A549 (cell line): ENCODE measurements at regions not wholly inside any gene's neighbourhood (a gene's known extent, or its start where the extent isn't known, plus 50 kb on each side); places are given as distances from the start of the nearest gene placed in this dataset.

Experiments
- ATAC-seq, 2 experiments: fragments of 200-7000 bp in 1 of 2; fragments of >200 bp in 1 of 2; cut with Nextera tagmentation in 1 of 2; cut with Tn5 transposase in 1 of 2; 3 replicates each; pipeline versions ENCODE4 v1.8.0 to v1.9.1; 2018 to 2020; ENCODE audit warnings: mild to moderate bottlenecking in 1 of 2, moderate library complexity in 1 of 2
- CTCF ChIA-PET: fragments of 300-600 bp; sonication (Branson Sonifier 250); formaldehyde crosslinking; extraction: SDS; loops from one replicate; lab custom pipeline; 2021; ENCODE audit warnings: antibody characterized with exemption, inconsistent platforms; lab: Yijun Ruan, JAX
- POLR2A ChIA-PET: fragments of 350-600 bp; formaldehyde crosslinking; extraction: SDS; loops from one replicate; lab custom pipeline; 2021; ENCODE audit warnings: antibody characterized with exemption, inconsistent platforms; lab: Yijun Ruan, JAX
- DNase-seq, 2 experiments: peaks; one replicate each; pipeline versions ENCODE4 v3.0.0 to v3.0.0-alpha.2; 2011 to 2016; ENCODE audit warnings: low read depth in 1 of 2, low spot score in 1 of 2
- FAIRE-seq: peaks from 2 replicates; lab custom pipeline; 2011; peaks lifted over from hg19 to GRCh38; lab: Jason Lieb, UNC
- H3K27ac ChIP-seq, 2 experiments: fragments of >200 bp; sonication (Bioruptor Twin); formaldehyde crosslinking; 3 replicates each; pipeline ENCODE4 v1.5.1; 2016 to 2017
- H3K4me1 ChIP-seq: fragments of >200 bp; sonication (Bioruptor Twin); formaldehyde crosslinking; 3 replicates; pipeline ENCODE4 v1.6.1; 2016
- H3K4me2 ChIP-seq: fragments of >200 bp; sonication (Bioruptor Twin); formaldehyde crosslinking; 3 replicates; pipeline ENCODE4 v1.6.1; 2016
- H3K4me3 ChIP-seq: fragments of >200 bp; sonication (Bioruptor Twin); formaldehyde crosslinking; 3 replicates; pipeline ENCODE4 v1.5.1; 2016
- H3K9me3 ChIP-seq: fragments of >200 bp; sonication (Bioruptor Twin); formaldehyde crosslinking; 3 replicates; pipeline ENCODE4 v1.6.1; 2016
- CHD4 ChIP-seq: fragments of 200-600 bp; sonication (generic); IDR thresholded peaks from 2 replicates; pipeline ENCODE4 v1.6.1; 2016; ENCODE audit warnings: antibody characterized with exemption, mild to moderate bottlenecking, borderline replicate concordance
- EHMT2 ChIP-seq: fragments of 200-600 bp; sonication (generic); IDR thresholded peaks from 2 replicates; pipeline ENCODE4 v1.6.1; 2016; ENCODE audit warnings: antibody characterized with exemption, low read depth, mild to moderate bottlenecking, moderate library complexity
- EP300 ChIP-seq, 2 experiments: fragments of >200 bp; sonication (Bioruptor Twin); formaldehyde crosslinking; IDR thresholded peaks; 2 replicates in 1 of 2; 3 replicates in 1 of 2; pipeline ENCODE4 v1.6.1; 2016 to 2017
- FOSB ChIP-seq: fragments of 250-450 bp; sonication (Bioruptor Pico); IDR thresholded peaks from 2 replicates; pipeline ENCODE4 v1.5.0; 2020; ENCODE audit warnings: mild to moderate bottlenecking, moderate library complexity
- GATA3 ChIP-seq: IDR thresholded peaks from 2 replicates; pipeline ENCODE4 v1.6.1; 2012; ENCODE audit warnings: borderline replicate concordance
- HOXB5 ChIP-seq: fragments of 250-450 bp; sonication (Bioruptor Pico); IDR thresholded peaks from 2 replicates; pipeline ENCODE4 v1.5.0; 2020; ENCODE audit warnings: mild to moderate bottlenecking, moderate library complexity
- MAFK ChIP-seq: fragments of 450-650 bp; IDR thresholded peaks from 2 replicates; pipeline ENCODE4 v1.6.1; 2014; ENCODE audit not compliant: partially characterized antibody
- MAZ ChIP-seq: fragments of 150-350 bp; IDR thresholded peaks from 2 replicates; pipeline ENCODE4 v1.6.1; 2014; ENCODE audit warnings: antibody characterized with exemption, low read depth, low read length, borderline replicate concordance
- RCOR1 ChIP-seq: fragments of 150-350 bp; IDR thresholded peaks from 2 replicates; pipeline ENCODE4 v1.6.1; 2014; ENCODE audit warnings: antibody characterized with exemption, low read length, low read depth
- RFX5 ChIP-seq: fragments of 450-650 bp; IDR thresholded peaks from 2 replicates; pipeline ENCODE4 v1.7.1; 2014; ENCODE audit warnings: antibody characterized with exemption, mild to moderate bottlenecking, moderate library complexity
- RNF2 ChIP-seq: fragments of 200-600 bp; sonication (generic); IDR thresholded peaks from 2 replicates; pipeline ENCODE4 v1.6.1; 2016; ENCODE audit warnings: low read depth, mild to moderate bottlenecking, antibody characterized with exemption, moderate library complexity, borderline replicate concordance
- ZC3H11A ChIP-seq: fragments of 450-650 bp; IDR thresholded peaks from 2 replicates; pipeline ENCODE4 v1.6.1; 2014; ENCODE audit warnings: antibody characterized with exemption, mild to moderate bottlenecking
- ZFP36 ChIP-seq: fragments of 450-650 bp; IDR thresholded peaks from 2 replicates; pipeline ENCODE4 v1.6.1; 2014; ENCODE audit warnings: borderline replicate concordance; ENCODE audit not compliant: partially characterized antibody
- ZSCAN20 ChIP-seq: fragments of 250-450 bp; sonication (Bioruptor Pico); IDR thresholded peaks from 2 replicates; pipeline ENCODE4 v1.8.0; 2022; ENCODE audit warnings: mild to moderate bottlenecking, moderate library complexity
- WGBS: methylation state at CpG from one replicate; pipeline ENCODE4 v1.1.6; 2017; ENCODE audit errors: missing lambda C conversion rate; 5-methylcytosine and 5-hydroxymethylcytosine counted together
- TF ChIP-seq, protein P1 (sequence below): IDR thresholded peaks from 2 replicates; pipeline ENCODE4 v1.6.1; 2012; ENCODE audit warnings: low read depth, borderline replicate concordance
- TF ChIP-seq, protein P2 (sequence below): fragments of 450-650 bp; IDR thresholded peaks from 2 replicates; pipeline ENCODE4 v1.6.1; 2014; ENCODE audit warnings: antibody characterized with exemption
- TF ChIP-seq, protein P3 (sequence below): fragments of >200 bp; sonication (Bioruptor Twin); formaldehyde crosslinking; IDR thresholded peaks from 3 replicates; pipeline ENCODE4 v1.6.1; 2016
- TF ChIP-seq, protein P4 (sequence below): fragments of 250-450 bp; sonication (Bioruptor Pico); IDR thresholded peaks from 2 replicates; pipeline ENCODE4 v1.5.0; 2020; ENCODE audit warnings: low read depth, mild to moderate bottlenecking, moderate library complexity

DNA sequence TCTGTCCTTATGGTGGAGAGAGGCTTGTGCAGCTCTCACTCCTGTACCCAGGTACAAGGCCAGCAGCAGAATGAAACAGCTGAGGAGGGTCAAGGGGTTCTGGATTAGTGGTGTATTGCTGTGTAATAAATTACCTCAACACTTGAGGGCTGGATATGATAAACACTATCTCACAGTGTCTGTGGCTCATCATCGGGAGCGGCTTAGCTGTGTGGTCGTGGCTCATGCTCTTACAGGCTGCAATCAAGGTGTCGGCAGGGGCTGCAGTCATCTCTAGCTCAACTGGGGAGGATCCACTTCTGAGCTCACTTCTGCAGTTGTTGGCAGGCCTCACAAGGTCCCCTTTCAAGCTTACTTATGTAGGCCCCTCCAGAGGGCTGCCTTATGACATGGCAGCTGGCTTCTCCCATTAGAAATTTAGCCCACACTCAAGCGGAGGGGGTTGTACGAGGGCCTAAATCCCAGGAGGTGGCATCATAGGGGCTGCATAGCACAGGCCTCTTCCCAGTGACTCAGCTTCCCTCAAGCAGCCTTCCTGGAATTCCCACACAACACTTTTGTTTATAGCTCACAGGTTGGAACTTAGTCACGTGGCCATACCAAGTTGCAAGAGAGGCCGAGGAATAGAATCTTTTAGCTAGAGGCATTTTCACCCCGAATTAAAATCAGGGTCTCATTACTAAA, 148.2 kb upstream of the RPS6KA3 start:
- ChIA-PET POLR2A (no interaction called here), CTCF (interaction anchor here (1.2 kb wide), 1 partner anchor 16 kb away, joined by 3 read pairs; no protein-coding TSS in a partner anchor)
- FAIRE-seq (no peak), DNase-seq (no peak), ATAC-seq (no peak)
- Histone ChIP-seq H3K4me1 (no peaks in the 10 kb centered on the region), H3K4me3 (no peak overlapping the region), H3K4me2 (no peak overlapping the region), H3K27ac (no peak overlapping the region), H3K9me3 (no peaks in the 10 kb centered on the region)
- WGBS: 75% methylated on average over 9 of the region's 9 CpGs
- TF ChIP-seq, protein P1, sequence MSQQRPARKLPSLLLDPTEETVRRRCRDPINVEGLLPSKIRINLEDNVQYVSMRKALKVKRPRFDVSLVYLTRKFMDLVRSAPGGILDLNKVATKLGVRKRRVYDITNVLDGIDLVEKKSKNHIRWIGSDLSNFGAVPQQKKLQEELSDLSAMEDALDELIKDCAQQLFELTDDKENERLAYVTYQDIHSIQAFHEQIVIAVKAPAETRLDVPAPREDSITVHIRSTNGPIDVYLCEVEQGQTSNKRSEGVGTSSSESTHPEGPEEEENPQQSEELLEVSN: no peak
- TF ChIP-seq EHMT2 (no peak), MAZ (no peak), ZFP36 (no peak), RCOR1 (no peak), ZC3H11A (no peak), ZSCAN20 (CRISPR knock-in tag) (no peak), GATA3 (no peak), FOSB (CRISPR knock-in tag) (no peak), EP300 (IDR thresholded peaks at IDR 0.05) (no peak)
- TF ChIP-seq, protein P2, sequence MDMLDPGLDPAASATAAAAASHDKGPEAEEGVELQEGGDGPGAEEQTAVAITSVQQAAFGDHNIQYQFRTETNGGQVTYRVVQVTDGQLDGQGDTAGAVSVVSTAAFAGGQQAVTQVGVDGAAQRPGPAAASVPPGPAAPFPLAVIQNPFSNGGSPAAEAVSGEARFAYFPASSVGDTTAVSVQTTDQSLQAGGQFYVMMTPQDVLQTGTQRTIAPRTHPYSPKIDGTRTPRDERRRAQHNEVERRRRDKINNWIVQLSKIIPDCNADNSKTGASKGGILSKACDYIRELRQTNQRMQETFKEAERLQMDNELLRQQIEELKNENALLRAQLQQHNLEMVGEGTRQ: no peak
- TF ChIP-seq, protein P3, sequence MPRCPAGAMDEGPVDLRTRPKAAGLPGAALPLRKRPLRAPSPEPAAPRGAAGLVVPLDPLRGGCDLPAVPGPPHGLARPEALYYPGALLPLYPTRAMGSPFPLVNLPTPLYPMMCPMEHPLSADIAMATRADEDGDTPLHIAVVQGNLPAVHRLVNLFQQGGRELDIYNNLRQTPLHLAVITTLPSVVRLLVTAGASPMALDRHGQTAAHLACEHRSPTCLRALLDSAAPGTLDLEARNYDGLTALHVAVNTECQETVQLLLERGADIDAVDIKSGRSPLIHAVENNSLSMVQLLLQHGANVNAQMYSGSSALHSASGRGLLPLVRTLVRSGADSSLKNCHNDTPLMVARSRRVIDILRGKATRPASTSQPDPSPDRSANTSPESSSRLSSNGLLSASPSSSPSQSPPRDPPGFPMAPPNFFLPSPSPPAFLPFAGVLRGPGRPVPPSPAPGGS: no peak

DNA sequence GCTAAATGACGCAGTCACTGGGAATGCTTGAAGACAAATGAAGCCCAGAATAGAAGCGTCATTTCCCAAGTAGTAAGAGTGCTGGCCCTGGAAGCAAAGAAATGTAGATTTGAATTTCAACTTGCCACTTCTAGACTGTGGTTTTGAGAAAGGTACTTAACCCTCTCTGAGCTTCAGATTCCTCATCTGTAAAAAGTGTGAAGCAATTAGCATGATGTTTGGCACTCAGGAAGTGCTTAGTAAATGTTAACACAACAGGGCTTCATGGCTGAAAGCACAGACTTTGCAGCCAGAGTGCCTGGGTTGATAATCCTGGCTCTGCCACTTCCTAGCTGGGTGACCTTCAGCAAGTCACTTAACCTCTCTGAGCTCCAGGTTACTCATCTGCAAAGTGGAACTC, 147.4 kb upstream of the RPS6KA3 start:
- TF ChIP-seq CHD4: no peak
- no peak for TF ChIP-seq HOXB5 (CRISPR knock-in tag)
- TF ChIP-seq EHMT2: no peak
- TF ChIP-seq RNF2: no peak
- TF ChIP-seq, protein P2: no peak
- TF ChIP-seq MAFK: no peak
- TF ChIP-seq, protein P4, sequence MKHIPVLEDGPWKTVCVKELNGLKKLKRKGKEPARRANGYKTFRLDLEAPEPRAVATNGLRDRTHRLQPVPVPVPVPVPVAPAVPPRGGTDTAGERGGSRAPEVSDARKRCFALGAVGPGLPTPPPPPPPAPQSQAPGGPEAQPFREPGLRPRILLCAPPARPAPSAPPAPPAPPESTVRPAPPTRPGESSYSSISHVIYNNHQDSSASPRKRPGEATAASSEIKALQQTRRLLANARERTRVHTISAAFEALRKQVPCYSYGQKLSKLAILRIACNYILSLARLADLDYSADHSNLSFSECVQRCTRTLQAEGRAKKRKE (CRISPR knock-in tag): no peak
- TF ChIP-seq RFX5: no peak
- ChIA-PET POLR2A (no interaction called here), CTCF (interaction anchor here (1.2 kb wide), 1 partner anchor 15 kb away, joined by 3 read pairs; no protein-coding TSS in a partner anchor)
- no peaks in the 10 kb centered on the region for H3K9me3 ChIP-seq
- no peak overlapping the region for H3K27ac ChIP-seq
- no peaks in the 10 kb centered on the region for H3K4me1 ChIP-seq
- H3K4me2 ChIP-seq: no peak overlapping the region
- FAIRE-seq (peak; percentile 63), DNase-seq (no peak), ATAC-seq (no peak)
- no peak overlapping the region for H3K4me3 ChIP-seq
- WGBS: 96% methylated on average over 2 of the region's 2 CpGs
